ENCODE measurements at regions not wholly inside any gene's neighbourhood (a gene's known extent, or its start where the extent isn't known, plus 50 kb on each side); places are given as distances from the start of the nearest gene placed in this dataset.
"Not testable (repeated sequence)": the region's sequence is repeated elsewhere in the genome, so short reads cannot be mapped to it uniquely, and the experiment has no call there.

DNA sequence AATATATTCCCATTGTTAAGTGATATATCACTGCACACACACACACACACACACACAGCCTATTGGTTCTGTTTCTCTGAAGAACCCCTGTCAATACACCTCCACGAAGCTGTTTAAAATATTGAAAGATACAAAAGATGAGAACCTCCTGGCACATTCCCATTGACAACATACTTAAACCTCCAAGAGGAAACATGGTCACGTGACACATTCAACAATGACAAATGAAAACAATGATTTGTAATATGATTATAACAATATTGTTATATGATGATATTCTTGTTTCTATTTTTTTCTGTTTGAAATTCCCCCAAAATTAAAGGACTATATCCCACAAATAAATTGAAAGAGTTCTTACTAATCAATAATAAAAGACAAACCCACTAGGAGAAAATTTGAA lies 1344.9 kb downstream of the BRD1 start:
- no peak for ATAC-seq
- TF ChIP-seq ZNF70 (CRISPR knock-in tag; IDR thresholded peaks at IDR 0.05), result no peak
- no peak for TF ChIP-seq ESRRG (CRISPR knock-in tag; IDR thresholded peaks at IDR 0.05)

DNA sequence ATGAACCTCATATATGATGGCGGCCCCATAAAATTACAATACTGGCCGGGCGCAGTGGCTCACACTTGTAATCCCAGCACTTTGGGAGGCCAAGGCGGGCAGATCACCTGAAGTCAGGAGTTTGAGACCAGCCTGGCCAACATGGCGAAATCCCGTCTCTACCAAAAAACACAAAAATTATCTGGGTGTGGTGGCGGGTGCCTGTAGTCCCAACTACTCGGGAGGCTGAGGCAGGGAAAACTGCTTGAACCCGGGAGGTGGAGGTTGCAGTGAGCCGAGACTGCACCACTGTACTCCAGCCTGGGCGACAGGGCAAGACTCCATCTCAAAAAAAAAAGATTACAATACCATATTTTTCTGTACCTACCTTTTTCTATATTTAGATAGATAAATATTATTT lies 1345.5 kb downstream of the BRD1 start:
- ATAC-seq, result not testable (repeated sequence)

DNA sequence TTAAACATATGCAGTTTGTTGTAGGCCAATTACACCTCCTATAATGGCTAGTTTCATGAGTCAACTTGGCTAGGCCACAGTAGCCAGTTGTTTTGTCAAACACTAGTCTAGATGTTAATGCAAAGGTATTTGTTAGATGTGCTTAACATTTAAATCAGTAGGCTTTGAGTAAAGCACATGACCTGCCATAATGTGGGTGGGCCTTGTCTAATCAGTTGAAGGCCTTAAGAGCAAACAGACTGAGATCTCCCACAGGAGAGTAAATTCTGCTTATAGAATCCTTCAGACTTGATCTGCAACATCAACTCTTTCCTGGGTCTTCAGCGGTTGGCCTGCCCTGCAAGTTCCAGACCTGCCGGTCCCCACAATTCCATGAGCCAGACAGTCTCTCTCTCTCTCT lies 1345.9 kb downstream of the BRD1 start:
- TF ChIP-seq, protein P1, sequence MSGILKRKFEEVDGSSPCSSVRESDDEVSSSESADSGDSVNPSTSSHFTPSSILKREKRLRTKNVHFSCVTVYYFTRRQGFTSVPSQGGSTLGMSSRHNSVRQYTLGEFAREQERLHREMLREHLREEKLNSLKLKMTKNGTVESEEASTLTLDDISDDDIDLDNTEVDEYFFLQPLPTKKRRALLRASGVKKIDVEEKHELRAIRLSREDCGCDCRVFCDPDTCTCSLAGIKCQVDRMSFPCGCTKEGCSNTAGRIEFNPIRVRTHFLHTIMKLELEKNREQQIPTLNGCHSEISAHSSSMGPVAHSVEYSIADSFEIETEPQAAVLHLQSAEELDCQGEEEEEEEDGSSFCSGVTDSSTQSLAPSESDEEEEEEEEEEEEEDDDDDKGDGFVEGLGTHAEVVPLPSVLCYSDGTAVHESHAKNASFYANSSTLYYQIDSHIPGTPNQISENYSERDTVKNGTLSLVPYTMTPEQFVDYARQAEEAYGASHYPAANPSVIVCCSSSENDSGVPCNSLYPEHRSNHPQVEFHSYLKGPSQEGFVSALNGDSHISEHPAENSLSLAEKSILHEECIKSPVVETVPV (CRISPR knock-in tag; IDR thresholded peaks at IDR 0.05), result no peak
- TF ChIP-seq ZNF8 (CRISPR knock-in tag; IDR thresholded peaks at IDR 0.05), result no peak
- TF ChIP-seq CSDC2 (CRISPR knock-in tag; IDR thresholded peaks at IDR 0.05), result no peak
- TF ChIP-seq TCF4 (CRISPR knock-in tag; IDR thresholded peaks at IDR 0.05; ENCODE audit: borderline replicate concordance), result no peak
- TF ChIP-seq PPARA (CRISPR knock-in tag; IDR thresholded peaks at IDR 0.05; ENCODE audit: borderline replicate concordance), result no peak
- no peak for TF ChIP-seq OSR1 (CRISPR knock-in tag; IDR thresholded peaks at IDR 0.05)
- TF ChIP-seq ESRRG (CRISPR knock-in tag; IDR thresholded peaks at IDR 0.05), result no peak
- no peak for TF ChIP-seq TOX (CRISPR knock-in tag; IDR thresholded peaks at IDR 0.05; ENCODE audit: borderline replicate concordance)
- TF ChIP-seq, protein P2, sequence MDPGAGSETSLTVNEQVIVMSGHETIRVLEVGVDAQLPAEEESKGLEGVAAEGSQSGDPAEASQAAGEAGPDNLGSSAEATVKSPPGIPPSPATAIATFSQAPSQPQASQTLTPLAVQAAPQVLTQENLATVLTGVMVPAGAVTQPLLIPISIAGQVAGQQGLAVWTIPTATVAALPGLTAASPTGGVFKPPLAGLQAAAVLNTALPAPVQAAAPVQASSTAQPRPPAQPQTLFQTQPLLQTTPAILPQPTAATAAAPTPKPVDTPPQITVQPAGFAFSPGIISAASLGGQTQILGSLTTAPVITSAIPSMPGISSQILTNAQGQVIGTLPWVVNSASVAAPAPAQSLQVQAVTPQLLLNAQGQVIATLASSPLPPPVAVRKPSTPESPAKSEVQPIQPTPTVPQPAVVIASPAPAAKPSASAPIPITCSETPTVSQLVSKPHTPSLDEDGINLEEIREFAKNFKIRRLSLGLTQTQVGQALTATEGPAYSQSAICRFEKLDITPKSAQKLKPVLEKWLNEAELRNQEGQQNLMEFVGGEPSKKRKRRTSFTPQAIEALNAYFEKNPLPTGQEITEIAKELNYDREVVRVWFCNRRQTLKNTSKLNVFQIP (CRISPR knock-in tag; IDR thresholded peaks at IDR 0.05; ENCODE audit: borderline replicate concordance, low read depth), result no peak
- no peak for TF ChIP-seq RARB (CRISPR knock-in tag; IDR thresholded peaks at IDR 0.05)
- no peak for TF ChIP-seq ISL1 (CRISPR knock-in tag; IDR thresholded peaks at IDR 0.05)
- no peak for TF ChIP-seq GLIS3 (CRISPR knock-in tag; IDR thresholded peaks at IDR 0.05)
- no peak for ATAC-seq

DNA sequence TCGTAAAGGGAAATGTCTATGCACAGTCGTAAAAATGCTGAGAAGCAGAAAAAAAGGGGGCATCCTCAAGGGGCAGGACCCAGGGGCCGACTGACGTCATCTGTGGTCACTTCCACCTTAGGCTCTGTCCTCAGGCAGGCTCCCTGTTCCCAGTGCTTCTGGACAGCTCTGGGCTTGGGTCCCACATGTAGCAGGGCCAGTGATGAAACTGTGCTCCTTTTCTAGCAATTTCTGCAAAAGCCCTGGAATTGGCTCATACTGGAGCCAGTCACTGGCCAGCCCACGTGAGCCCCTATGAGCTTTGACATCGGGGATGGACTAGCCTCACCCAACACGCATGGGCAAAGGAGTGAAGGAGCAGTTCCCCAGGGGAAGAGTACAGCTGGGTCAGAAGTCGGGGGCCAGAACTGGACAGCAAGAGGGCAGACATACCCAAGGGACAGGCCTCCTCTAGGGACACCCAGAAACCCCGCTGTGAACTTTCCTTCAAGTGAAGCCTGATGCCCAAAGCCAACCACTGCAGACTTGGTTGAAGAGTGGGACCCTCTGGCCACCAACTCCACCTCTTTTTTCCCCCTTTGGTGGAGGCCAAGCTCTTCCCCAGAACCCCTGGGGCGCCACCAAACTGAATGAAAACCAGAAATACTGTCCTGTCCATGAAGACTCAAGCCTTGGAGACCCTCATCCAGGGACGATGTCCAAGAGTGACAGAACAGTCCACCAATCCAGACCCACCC lies 1349.0 kb downstream of the BRD1 start:
- TF ChIP-seq TOX (CRISPR knock-in tag; IDR thresholded peaks at IDR 0.05; ENCODE audit: borderline replicate concordance), result no peak
- TF ChIP-seq BACH2 (CRISPR knock-in tag; IDR thresholded peaks at IDR 0.05; ENCODE audit: borderline replicate concordance), result no peak
- TF ChIP-seq GLIS3 (CRISPR knock-in tag; IDR thresholded peaks at IDR 0.05), result no peak
- TF ChIP-seq PPARA (CRISPR knock-in tag; IDR thresholded peaks at IDR 0.05; ENCODE audit: borderline replicate concordance), result no peak
- TF ChIP-seq, protein P2 (CRISPR knock-in tag; IDR thresholded peaks at IDR 0.05; ENCODE audit: borderline replicate concordance, low read depth), result no peak
- TF ChIP-seq, protein P3, sequence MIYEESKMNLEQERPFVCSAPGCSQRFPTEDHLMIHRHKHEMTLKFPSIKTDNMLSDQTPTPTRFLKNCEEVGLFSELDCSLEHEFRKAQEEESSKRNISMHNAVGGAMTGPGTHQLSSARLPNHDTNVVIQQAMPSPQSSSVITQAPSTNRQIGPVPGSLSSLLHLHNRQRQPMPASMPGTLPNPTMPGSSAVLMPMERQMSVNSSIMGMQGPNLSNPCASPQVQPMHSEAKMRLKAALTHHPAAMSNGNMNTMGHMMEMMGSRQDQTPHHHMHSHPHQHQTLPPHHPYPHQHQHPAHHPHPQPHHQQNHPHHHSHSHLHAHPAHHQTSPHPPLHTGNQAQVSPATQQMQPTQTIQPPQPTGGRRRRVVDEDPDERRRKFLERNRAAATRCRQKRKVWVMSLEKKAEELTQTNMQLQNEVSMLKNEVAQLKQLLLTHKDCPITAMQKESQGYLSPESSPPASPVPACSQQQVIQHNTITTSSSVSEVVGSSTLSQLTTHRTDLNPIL (CRISPR knock-in tag; IDR thresholded peaks at IDR 0.05; ENCODE audit: low read depth), result no peak
- TF ChIP-seq SNAI2 (CRISPR knock-in tag; IDR thresholded peaks at IDR 0.05), result no peak
- no peak for TF ChIP-seq ISL1 (CRISPR knock-in tag; IDR thresholded peaks at IDR 0.05)
- TF ChIP-seq, protein P4, sequence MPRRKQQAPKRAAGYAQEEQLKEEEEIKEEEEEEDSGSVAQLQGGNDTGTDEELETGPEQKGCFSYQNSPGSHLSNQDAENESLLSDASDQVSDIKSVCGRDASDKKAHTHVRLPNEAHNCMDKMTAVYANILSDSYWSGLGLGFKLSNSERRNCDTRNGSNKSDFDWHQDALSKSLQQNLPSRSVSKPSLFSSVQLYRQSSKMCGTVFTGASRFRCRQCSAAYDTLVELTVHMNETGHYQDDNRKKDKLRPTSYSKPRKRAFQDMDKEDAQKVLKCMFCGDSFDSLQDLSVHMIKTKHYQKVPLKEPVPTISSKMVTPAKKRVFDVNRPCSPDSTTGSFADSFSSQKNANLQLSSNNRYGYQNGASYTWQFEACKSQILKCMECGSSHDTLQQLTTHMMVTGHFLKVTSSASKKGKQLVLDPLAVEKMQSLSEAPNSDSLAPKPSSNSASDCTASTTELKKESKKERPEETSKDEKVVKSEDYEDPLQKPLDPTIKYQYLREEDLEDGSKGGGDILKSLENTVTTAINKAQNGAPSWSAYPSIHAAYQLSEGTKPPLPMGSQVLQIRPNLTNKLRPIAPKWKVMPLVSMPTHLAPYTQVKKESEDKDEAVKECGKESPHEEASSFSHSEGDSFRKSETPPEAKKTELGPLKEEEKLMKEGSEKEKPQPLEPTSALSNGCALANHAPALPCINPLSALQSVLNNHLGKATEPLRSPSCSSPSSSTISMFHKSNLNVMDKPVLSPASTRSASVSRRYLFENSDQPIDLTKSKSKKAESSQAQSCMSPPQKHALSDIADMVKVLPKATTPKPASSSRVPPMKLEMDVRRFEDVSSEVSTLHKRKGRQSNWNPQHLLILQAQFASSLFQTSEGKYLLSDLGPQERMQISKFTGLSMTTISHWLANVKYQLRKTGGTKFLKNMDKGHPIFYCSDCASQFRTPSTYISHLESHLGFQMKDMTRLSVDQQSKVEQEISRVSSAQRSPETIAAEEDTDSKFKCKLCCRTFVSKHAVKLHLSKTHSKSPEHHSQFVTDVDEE (CRISPR knock-in tag; IDR thresholded peaks at IDR 0.05), result no peak
- ATAC-seq, result no peak

All from SK-N-SH treated with all-trans-retinoic acid at 6 μM for 48 hours (cell line).